ENCODE measurements at regions not wholly inside any gene's neighbourhood (a gene's known extent, or its start where the extent isn't known, plus 50 kb on each side); places are given as distances from the start of the nearest gene placed in this dataset.
A peak's percentile ranks its signal among the peaks of the same experiment; 100 is the strongest.

DNA sequence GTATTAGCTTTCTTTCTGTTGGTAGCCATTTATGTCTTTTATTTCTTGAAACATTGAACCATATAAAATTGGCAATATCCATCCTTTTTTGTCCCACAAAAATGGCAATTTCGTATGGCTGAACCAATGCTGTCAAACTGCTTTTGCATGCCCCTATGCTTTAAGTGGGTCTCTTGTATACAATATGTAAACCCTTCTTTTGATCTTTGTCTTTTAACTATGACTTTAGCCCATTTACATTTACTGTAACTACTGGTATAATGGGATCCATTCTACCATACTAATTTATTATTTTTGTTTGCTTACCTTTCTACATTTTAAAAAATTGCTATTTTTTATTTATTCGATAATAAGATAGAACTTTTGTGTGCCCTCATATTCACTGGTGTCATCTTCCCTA lies 93.4 kb downstream of the TENT4A start:
- Mint-ChIP-seq H3K9me3 (peaks cover 5% of the 10 kb centered on the region), H3K36me3 (ENCODE audit: low read depth) (no peaks in the 10 kb centered on the region), H3K27me3 (peaks cover 13% of the 10 kb centered on the region), H3K27ac (no peak overlapping the region), H3K4me3 (no peak overlapping the region), H3K4me1 (ENCODE audit: low read depth) (no peaks in the 10 kb centered on the region)
- no peak for DNase-seq

DNA sequence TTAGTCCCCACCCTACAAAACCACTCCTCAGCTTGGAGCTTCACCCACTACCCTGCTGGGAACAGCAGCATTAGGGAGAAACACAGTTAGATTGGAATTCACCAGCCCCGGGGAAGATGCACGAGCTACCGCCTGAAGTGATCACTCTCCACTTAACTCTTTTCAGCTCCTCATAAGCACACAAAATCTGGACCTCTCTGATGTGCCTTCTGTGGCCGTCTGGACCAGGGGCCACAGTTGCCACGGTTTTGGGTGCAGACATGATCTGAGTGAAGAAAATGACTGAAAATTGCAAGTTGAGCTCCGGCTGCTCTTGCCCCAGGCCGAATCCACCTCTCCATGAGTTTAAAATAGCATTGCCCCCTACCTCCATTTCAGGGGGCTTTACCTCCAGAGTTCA lies 95.2 kb downstream of the TENT4A start:
- peaks cover 5% of the 10 kb centered on the region for H3K9me3 Mint-ChIP-seq
- H3K4me1 Mint-ChIP-seq (ENCODE audit: low read depth) = no peaks in the 10 kb centered on the region
- no peak overlapping the region for H3K4me3 Mint-ChIP-seq
- DNase-seq = no peak
- H3K27me3 Mint-ChIP-seq = peaks cover 5% of the 10 kb centered on the region
- no peak overlapping the region for H3K27ac Mint-ChIP-seq
- H3K36me3 Mint-ChIP-seq (ENCODE audit: low read depth) = no peaks in the 10 kb centered on the region

DNA sequence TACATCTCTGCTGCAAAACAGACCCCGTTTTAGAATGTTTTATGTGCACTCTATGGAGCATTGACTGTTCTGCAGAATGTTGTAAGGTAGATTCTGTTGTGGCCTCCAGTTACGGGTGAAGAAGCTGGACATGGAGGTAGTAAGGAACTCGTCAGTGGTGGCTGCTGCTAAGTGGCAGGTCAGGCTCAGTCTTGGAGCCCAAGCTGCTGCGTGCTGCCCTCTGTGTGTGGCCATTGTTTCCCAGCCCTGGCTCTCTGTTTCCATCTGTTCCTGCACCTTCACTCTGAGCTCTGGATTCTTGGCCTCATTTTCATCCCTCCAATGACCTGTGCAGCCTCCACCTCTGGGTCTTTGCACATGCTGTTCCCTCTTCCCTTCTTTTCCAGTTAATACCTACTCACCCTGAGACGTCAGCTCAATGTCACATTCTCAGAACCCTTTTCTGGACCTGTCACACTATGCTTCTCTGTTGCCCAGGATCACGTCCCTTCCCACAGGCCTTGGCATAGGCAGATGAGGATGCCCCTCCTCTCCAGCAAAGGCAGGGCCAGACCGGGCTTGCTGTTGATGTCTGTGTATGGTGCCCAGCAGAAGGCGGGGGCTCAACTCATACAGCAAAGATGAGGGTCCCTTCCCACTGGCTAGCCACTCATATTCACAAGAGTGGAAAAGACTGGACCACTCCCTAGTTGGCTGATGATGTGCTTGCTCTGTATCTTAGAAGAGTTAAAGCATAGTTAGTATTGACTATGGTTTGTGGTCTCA lies 97.6 kb downstream of the TENT4A start:
- Mint-ChIP-seq H3K4me1 (ENCODE audit: low read depth) (no peaks in the 10 kb centered on the region), H3K9me3 (peaks cover 5% of the 10 kb centered on the region), H3K36me3 (ENCODE audit: low read depth) (no peaks in the 10 kb centered on the region), H3K27ac (no peak overlapping the region), H3K4me3 (no peak overlapping the region), H3K27me3 (no peaks in the 10 kb centered on the region)
- no peak for DNase-seq

DNA sequence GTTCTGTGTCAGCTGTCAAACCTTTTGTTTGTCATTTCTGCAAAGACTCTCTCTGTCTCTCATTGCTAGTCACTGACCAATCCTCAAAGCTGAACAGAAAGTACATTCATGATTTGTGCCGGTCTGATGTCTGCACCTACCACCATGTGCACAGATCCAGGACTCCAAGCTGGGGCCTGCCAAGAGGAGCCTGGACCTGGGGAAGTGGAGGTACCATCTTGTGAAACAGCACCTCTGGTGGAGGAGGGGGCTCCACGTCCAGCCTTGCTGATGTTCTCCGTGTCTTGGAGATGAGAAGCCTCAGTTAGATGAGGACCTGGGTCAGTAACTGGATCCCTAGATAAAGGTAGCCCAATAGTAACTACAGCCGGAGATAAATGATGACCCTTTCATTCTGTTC lies 98.9 kb downstream of the TENT4A start:
- Mint-ChIP-seq H3K9me3 (no peaks in the 10 kb centered on the region), H3K4me1 (ENCODE audit: low read depth) (no peaks in the 10 kb centered on the region), H3K27ac (no peak overlapping the region), H3K4me3 (no peak overlapping the region), H3K36me3 (ENCODE audit: low read depth) (no peaks in the 10 kb centered on the region), H3K27me3 (no peaks in the 10 kb centered on the region)
- DNase-seq = no peak

DNA sequence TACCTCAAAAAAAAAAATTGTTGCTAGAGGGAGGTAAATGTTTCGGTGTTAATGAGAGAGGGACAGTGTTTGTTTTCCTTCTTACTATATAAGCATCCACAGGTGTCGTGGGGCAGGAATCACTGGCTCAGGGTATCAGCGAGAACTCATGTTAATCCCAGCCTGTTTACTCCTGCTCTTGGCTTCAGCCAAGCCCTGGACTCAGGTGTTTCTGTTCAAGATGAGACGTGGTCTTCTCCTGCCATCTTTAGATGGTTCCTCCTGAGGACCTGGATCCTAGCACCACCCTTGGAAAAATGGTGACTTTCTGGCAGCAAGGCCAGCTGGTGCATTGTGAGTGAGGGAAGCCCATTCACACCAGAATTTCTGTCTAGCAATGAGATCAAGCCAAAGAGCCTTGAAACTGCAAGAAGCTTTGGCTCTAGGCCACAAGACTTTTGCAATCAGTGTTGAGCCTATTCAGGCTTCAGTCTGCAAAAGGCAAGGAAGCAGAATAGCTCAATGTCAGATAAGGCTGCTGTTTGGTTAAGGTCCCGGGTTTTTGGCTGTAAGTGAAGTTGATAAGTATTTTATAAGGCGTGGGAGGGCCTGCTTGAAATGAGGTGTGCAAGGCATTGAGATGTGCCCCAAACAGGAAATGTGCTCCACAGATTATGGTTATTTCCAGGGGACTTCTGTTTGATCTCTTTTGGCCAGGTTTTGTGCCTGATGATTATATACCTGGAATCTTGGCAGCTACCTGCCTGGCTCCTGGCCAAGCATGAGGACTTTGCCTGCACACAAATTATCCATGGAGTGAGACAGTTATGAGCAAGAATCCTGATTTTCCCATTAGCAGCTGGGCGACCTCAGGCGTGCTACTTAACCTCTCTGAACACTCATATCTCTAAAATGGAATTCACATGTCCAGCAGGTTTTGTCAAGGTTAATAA lies 99.8 kb downstream of the TENT4A start:
- no peak for DNase-seq
- Mint-ChIP-seq H3K27ac (no peak overlapping the region), H3K36me3 (ENCODE audit: low read depth) (no peaks in the 10 kb centered on the region), H3K9me3 (no peaks in the 10 kb centered on the region), H3K4me3 (no peak overlapping the region), H3K4me1 (ENCODE audit: low read depth) (no peaks in the 10 kb centered on the region), H3K27me3 (peaks cover 3% of the 10 kb centered on the region)

DNA sequence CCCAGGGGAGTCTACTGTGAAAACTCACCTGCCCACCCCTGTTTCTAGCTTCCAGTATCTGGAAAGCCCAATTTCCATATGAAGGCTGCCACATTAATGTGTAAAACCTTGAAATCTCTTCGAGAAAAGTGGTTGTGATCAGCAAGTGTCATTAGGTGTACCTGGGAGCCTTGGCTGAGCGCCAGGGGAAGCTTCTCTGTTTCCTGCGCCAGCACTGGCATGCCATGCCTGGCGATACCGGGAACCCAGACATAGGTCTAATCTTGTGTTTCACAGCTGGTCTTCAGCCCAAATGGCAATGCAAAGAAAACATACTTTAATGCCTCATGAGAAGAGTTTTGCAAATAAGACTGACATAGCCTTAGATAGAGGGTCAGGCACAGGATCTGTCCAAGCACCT lies 101.6 kb downstream of the TENT4A start:
- Mint-ChIP-seq H3K27ac (no peak overlapping the region), H3K9me3 (no peaks in the 10 kb centered on the region), H3K4me3 (no peak overlapping the region), H3K27me3 (peaks cover 13% of the 10 kb centered on the region), H3K36me3 (ENCODE audit: low read depth) (no peaks in the 10 kb centered on the region), H3K4me1 (ENCODE audit: low read depth) (no peaks in the 10 kb centered on the region)
- DNase-seq = no peak

DNA sequence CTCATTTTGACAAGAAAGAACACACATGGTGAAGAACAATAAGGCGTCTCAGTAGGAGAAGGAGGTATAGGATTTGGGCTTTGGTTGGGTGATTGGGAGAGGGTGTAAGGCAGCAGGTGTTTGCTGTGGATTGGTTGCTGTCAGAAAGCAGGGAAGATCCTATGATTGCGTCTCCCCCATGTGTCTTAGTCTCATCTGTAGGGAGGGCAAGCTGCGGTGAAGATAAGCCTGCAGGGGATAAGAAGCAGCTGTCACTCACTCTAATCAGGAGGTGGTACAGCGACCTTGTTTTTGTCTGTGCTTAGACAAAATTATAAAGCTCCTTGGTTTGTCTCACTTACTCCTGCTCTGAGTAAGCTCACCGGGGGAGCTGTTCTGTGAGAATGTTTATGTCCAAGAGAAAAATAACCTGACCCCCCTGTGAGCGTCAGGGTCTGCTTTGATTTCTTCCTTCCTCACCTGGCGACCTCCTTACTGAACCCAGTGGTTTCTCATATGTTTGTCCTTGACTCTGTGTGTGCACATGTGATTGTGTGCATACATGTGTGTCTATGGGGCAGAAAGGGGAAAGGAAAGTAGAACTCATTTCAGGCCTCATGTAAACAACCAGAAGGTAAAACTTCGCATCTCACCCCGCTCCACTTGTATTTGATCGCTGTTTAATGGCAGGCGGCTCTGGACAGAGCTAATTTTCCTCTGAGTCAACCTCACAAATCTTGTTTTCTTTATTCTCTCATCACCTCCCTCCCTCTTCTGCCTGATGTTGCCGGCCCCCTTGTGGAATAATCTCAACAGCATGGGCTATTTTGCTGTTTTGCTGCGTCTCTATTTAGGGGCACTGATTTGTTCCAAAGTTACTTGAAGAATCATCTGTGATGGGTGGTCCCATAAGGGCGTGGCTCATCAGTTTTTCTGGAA lies 105.6 kb downstream of the TENT4A start:
- peaks cover 2% of the 10 kb centered on the region for H3K36me3 Mint-ChIP-seq (ENCODE audit: low read depth)
- H3K27ac Mint-ChIP-seq = no peak overlapping the region
- peaks cover 21% of the 10 kb centered on the region for H3K27me3 Mint-ChIP-seq
- no peak overlapping the region for H3K4me3 Mint-ChIP-seq
- H3K4me1 Mint-ChIP-seq (ENCODE audit: low read depth) = no peaks in the 10 kb centered on the region
- H3K9me3 Mint-ChIP-seq = peaks cover 11% of the 10 kb centered on the region
- DNase-seq = no peak

DNA sequence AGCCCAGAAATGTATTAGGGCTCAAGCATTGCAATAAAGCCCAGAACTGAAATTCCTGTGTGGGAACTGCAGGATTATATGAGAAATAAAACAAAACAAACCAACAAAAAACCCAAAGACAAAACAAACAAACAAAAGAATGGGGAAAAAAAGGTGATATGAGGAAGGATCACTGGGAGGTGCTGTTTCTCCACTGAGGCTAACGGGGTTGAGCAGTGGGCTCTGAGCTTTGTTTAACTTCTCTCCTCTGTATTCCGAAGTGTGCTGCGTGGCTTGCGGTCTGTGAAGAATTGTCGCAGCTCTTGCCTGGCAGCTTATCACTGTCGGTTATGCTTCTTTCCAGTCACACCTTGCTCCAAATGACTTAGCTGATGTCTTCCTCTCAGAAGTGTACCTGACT lies 106.3 kb downstream of the TENT4A start:
- peaks cover 2% of the 10 kb centered on the region for H3K36me3 Mint-ChIP-seq (ENCODE audit: low read depth)
- no peak overlapping the region for H3K4me3 Mint-ChIP-seq
- peaks cover 21% of the 10 kb centered on the region for H3K27me3 Mint-ChIP-seq
- H3K9me3 Mint-ChIP-seq = peaks cover 11% of the 10 kb centered on the region
- no peak for DNase-seq
- no peaks in the 10 kb centered on the region for H3K4me1 Mint-ChIP-seq (ENCODE audit: low read depth)
- no peak overlapping the region for H3K27ac Mint-ChIP-seq

DNA sequence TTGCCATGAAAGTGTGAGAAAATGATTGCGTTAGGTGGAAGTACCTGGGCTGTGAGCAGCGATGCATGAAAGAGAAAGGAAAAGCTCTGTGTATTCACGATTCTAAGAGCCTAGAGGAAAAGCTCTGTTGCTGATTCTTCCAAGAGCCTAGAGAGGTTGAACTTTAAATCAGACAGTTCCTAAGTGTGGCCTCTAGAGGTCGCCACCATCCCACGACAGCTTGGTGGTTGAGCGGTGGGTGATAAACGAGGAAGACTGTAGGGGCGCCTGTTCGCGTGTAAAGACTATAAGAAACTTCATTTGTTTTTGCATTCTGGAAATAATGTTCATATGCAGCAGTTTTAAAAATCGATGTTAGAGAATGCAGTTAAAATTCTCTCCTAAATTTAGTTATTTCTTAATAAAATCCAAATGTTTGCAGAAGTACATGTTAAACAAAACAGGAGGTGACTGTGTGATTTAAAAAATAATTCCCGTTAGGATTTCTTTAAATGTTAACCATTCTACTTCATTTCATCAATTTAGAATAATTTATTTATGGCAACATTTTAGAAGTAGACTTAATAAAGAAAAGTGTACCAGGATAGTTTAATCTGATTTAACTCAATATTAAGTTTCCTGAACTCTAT lies 107.7 kb downstream of the TENT4A start:
- peaks cover 2% of the 10 kb centered on the region for H3K36me3 Mint-ChIP-seq (ENCODE audit: low read depth)
- H3K4me1 Mint-ChIP-seq (ENCODE audit: low read depth) = no peaks in the 10 kb centered on the region
- no peak overlapping the region for H3K27ac Mint-ChIP-seq
- H3K27me3 Mint-ChIP-seq = peaks cover 29% of the 10 kb centered on the region
- no peak overlapping the region for H3K4me3 Mint-ChIP-seq
- peak; percentile 59 for DNase-seq
- peaks cover 11% of the 10 kb centered on the region for H3K9me3 Mint-ChIP-seq

DNA sequence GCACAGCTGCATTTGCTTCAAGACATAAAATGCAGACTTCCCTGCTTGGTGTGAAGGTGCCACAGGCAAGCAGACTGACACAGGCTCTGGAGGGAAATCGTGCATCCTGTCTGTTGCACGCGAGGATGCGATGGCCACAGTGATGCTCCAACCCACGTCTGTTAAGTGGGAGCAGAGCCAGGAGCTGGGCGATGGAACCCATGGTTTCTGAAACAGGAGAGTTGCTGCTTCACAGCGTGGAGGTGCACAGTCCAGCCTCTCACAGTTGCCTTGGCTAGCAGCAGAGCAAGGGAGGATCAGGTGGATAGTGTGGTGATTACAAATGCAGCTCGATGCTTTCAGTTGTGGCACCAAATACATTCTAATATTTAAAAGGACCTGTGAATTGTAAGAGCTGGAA lies 108.8 kb downstream of the TENT4A start:
- no peak overlapping the region for H3K4me3 Mint-ChIP-seq
- DNase-seq = no peak
- peaks cover 11% of the 10 kb centered on the region for H3K9me3 Mint-ChIP-seq
- no peak overlapping the region for H3K27ac Mint-ChIP-seq
- peaks cover 34% of the 10 kb centered on the region for H3K27me3 Mint-ChIP-seq
- H3K36me3 Mint-ChIP-seq (ENCODE audit: low read depth) = peaks cover 2% of the 10 kb centered on the region
- H3K4me1 Mint-ChIP-seq (ENCODE audit: low read depth) = peaks cover under 1% of the 10 kb centered on the region

DNA sequence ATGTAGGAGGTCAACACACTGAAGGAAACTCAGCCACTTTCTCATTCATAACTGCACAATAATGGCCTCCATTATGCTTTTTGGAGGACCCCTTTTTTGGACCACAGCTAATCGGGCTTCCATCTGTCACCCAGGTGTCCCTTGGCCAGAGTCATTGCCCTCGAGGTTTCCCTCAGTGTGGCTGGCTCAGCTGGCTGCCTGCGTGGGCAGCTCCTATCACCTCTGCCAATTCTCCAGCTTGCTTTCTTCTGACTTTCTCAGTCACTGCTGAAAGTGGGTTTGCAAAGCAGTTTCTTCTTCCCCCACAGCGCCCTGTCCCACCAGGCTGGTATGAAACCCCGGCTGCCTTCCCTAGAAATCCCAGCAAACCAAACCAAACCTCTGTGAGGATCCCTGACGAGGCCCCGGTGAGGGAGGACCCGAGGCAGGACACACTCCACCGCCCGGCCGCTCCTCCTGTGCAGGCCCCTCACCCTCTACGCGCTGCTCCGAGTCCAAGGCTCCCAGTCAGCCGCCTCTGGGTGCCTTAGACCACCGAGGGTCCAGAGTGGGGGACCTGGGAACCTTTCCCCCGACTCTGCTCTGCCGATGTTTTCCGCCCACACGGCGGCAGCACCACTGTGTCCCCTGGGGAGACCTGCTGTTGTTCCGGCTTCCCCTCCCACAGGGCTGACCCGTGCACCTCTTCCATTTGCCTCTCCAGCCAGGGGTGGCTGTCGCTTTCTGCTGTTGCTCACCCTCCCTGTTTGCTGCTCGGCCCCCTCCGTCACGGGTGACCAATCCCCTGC lies 109.5 kb downstream of the TENT4A start:
- Mint-ChIP-seq H3K4me1 (ENCODE audit: low read depth) (peaks cover 8% of the 10 kb centered on the region), H3K9me3 (peaks cover 11% of the 10 kb centered on the region), H3K27ac (no peak overlapping the region), H3K36me3 (ENCODE audit: low read depth) (peaks cover 2% of the 10 kb centered on the region), H3K4me3 (no peak overlapping the region), H3K27me3 (peaks cover 32% of the 10 kb centered on the region)
- no peak for DNase-seq

DNA sequence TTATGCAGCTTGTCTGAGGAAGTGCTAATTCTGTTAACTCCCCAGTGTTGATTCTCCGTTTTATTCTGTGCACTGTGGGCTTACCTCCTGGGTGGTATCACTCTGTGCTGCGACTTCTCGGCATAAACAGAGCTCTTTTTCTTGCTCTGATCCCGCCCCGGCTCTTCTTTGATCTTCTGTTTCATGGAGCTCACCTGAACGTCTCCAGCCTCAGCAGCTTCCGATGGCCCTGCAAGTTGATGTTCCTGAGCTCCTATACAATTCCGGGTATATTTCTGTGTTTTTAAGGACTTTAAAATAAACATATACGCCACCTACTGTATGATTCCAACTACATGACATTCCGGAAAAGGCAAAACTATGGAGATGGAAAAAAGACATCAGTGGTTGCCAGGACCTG lies 110.8 kb downstream of the TENT4A start:
- Mint-ChIP-seq H3K9me3 (peaks cover 14% of the 10 kb centered on the region), H3K4me1 (ENCODE audit: low read depth) (peaks cover 20% of the 10 kb centered on the region), H3K27ac (no peak overlapping the region), H3K4me3 (no peak overlapping the region), H3K36me3 (ENCODE audit: low read depth) (peaks cover 2% of the 10 kb centered on the region), H3K27me3 (peaks cover 29% of the 10 kb centered on the region)
- DNase-seq = no peak

DNA sequence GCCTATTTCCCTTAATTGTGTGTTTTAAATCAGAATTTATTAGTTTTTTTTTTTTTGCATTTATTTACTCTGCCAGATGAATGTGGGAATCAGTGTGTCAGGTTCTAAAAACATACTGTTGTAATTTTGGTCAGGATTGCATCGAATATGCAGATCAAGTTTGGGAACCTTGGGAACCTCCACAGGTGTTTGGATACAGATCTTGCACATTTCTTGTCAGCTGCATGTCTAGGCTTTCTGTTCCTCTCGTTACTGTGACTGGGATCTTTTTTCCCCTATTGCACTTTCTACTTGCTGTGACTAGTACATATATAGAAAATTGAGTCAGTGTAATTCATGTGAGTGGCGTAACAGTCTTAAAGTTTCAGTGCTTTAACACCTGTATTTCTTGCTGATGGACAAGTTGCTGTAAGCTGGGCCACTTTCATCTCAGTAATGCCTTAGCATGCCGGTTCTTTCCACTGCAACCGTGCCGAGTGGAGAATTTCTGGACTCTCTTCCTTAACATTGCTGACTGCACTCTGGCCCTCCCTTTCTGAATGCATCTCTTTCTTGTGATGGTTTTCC lies 112.5 kb downstream of the TENT4A start:
- Mint-ChIP-seq H3K27ac (no peak overlapping the region), H3K27me3 (peaks cover 20% of the 10 kb centered on the region), H3K9me3 (peaks cover 21% of the 10 kb centered on the region), H3K4me1 (ENCODE audit: low read depth) (peaks cover 37% of the 10 kb centered on the region), H3K4me3 (no peak overlapping the region), H3K36me3 (ENCODE audit: low read depth) (peaks cover 2% of the 10 kb centered on the region)
- DNase-seq = no peak

Measured in activated T-cell treated with anti-CD3 and anti-CD28 coated beads, Interleukin-2, amount 50 U/mL, for 24 hours (primary cell).